ENCODE measurements at regions not wholly inside any gene's neighbourhood (a gene's known extent, or its start where the extent isn't known, plus 50 kb on each side); places are given as distances from the start of the nearest gene placed in this dataset.

DNA sequence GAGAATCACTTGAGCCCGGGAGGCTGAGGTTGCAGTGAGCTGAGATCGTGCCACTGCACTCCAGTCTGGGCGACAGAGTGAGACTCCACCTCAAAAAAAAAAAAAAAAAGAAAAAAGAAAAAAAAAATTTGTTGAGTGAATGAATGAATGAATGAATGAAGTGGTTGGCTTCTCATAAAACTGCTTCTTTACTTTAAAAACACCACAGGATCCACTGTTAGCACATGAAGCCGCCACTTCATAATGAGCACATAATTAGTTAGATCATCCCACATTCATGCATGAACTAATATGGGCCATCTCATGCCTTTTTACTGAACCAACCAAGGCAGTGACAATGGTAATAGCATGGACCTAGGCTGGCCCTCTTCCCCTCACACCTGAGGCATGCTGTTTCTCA, 135.0 kb upstream of the XYLT1 start:
- H3K27me3 Mint-ChIP-seq = peaks cover 19% of the 10 kb centered on the region
- no peak for DNase-seq
- no peak overlapping the region for H3K4me3 Mint-ChIP-seq
- H3K4me1 Mint-ChIP-seq (ENCODE audit: low read depth) = peaks cover 24% of the 10 kb centered on the region
- no peak overlapping the region for H3K27ac Mint-ChIP-seq
- H3K36me3 Mint-ChIP-seq (ENCODE audit: low read depth) = no peaks in the 10 kb centered on the region
- H3K9me3 Mint-ChIP-seq = no peaks in the 10 kb centered on the region

DNA sequence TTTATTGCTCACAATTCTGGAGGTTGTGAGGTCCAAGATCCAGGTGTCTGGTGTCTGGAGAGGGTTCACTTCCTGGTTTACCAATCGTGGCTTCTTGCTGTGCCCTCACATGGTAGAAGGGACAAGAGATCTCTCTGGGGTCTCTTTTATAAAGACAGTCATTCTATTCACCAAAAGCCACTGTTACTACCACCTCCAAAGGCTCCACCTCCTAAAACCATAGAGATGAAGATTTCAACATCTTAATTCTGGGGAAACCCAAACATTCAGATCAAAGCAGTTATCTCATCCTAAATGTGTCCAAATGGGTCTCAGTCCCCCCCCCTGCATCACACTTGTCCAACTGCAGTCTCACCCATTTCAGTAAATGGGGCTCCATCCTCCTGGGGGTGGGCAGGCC, 132.9 kb upstream of the XYLT1 start:
- DNase-seq = no peak
- H3K36me3 Mint-ChIP-seq (ENCODE audit: low read depth) = no peaks in the 10 kb centered on the region
- H3K27me3 Mint-ChIP-seq = peaks cover 19% of the 10 kb centered on the region
- peaks cover 6% of the 10 kb centered on the region for H3K9me3 Mint-ChIP-seq
- H3K4me3 Mint-ChIP-seq = no peak overlapping the region
- peaks cover 24% of the 10 kb centered on the region for H3K4me1 Mint-ChIP-seq (ENCODE audit: low read depth)
- H3K27ac Mint-ChIP-seq = no peak overlapping the region

DNA sequence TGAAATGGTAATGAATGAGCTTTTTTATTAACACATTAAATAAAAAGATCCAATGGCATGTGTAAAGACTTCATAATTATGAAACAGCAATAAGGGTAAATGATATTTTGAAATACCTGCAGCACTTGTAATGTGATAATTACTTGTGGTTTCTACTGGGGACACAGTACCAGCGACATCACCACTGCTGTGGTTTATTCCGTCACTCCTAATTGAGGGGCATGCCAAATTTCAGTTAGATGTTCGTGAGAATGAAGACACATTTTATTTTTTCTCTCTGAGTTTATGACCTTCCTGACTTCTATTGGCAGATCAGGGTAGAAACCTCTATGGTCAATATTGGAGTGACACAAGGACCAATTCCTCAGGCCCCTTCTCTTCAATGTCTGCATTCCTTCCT, 131.9 kb upstream of the XYLT1 start:
- peaks cover 15% of the 10 kb centered on the region for H3K9me3 Mint-ChIP-seq
- no peak for DNase-seq
- H3K27me3 Mint-ChIP-seq = peaks cover 22% of the 10 kb centered on the region
- H3K36me3 Mint-ChIP-seq (ENCODE audit: low read depth) = peaks cover 3% of the 10 kb centered on the region
- H3K4me3 Mint-ChIP-seq = no peak overlapping the region
- H3K27ac Mint-ChIP-seq = no peak overlapping the region
- H3K4me1 Mint-ChIP-seq (ENCODE audit: low read depth) = peaks cover 21% of the 10 kb centered on the region

DNA sequence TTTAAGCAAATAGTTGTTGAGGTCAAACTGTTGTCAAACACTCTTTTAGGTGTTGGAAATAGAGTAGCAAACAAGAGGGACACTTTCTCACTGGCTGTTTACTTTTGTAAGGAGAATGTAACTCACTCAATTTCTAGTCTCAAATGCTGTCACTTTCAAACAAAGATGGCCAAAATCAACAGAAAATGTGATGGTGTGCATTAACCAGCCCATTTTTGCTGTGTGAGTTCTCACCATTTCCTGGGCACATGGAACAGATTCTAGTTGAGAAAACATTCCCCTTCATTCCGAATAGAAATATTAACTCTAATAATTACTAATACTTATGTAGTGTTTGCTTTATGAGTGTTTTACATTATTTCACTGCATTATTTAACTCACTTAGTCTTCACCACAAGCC, 128.2 kb upstream of the XYLT1 start:
- peaks cover 20% of the 10 kb centered on the region for H3K27me3 Mint-ChIP-seq
- H3K4me3 Mint-ChIP-seq = no peak overlapping the region
- peaks cover 15% of the 10 kb centered on the region for H3K9me3 Mint-ChIP-seq
- no peak for DNase-seq
- peaks cover 4% of the 10 kb centered on the region for H3K4me1 Mint-ChIP-seq (ENCODE audit: low read depth)
- H3K27ac Mint-ChIP-seq = no peak overlapping the region
- H3K36me3 Mint-ChIP-seq (ENCODE audit: low read depth) = peaks cover 3% of the 10 kb centered on the region

DNA sequence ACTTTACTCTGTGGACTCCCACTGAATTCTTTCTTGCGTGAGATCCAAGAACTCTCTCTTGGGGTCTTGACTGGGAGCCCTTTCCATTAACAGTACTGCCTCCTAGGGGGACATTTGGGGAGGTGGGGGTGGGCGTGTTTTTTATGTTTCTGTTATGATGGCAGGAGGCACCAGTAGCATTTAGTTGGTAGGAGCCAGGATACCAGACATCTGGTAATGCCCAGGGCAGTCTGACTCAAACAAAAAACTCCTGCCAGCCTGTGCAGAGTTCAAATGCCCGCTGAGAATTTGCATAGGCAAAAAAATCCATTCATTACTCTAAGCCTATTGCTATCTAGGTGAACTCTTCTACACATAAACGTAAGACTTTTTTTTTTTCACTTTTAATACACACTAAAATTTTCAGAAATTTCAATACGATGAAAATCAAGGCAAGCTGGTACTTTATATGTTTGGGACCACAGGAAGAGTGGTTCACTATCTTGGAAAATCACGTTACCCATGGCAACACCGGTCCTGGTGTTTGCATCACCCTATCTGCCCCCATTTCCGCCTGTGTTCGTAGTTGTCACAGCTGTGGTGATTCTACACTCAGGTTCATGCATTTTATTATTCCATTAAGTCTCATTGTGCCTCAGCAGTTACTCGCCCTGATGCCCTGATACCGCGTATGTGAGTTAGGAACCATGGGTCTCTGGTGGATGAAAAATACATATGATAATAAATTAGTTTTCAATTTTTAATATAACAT, 121.1 kb upstream of the XYLT1 start:
- peak overlapping the region; percentile 18 for H3K4me3 Mint-ChIP-seq

DNA sequence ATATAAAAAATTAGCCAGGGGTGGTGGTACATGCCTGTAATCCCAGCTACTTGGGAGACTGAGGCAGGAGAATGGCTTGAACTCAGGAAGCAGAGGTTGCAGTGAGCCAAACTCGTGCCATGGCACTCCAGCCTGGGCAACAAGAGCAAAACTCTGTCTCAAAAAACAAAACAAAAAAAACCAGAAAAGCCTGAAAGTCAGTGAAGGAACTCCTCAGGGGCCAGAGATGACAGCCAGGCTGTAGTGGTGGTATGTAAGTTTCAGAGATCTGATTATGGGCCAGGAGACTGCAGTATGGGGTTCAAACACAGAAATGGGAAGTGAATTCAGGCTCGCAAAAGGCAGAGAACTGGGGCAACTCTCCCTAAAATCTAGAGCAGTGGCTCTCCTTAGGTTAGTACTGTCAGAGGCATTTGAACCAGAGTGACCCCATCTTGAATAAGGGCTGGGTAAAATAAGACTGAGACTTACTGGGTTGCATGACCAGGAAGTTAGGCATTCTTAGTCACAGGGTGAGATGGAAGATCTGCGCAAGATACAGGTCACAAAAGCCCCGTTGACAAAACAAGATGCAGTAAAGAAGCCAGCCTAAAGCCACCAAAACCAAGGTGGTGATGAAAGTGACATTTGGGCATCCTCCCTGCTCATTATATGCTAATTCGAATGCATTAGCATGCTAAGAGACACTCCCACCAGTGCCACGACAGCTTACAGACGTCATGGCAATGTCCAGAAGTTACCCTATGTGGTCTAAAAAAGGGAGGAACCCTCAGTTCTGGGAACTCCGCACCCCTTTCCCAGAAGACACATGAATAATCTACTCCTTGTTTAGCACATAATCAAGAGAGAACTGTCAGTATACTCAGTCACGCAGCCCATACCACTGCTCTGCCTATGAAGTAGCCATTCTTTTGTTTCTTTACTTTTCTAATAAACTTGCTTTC, 120.2 kb upstream of the XYLT1 start:
- H3K4me1 Mint-ChIP-seq (ENCODE audit: low read depth) = peaks cover 21% of the 10 kb centered on the region
- H3K27ac Mint-ChIP-seq = peak overlapping the region; percentile 94
- DNase-seq = peak; percentile 48
- H3K27me3 Mint-ChIP-seq = peaks cover 23% of the 10 kb centered on the region
- peak overlapping the region; percentile 18 for H3K4me3 Mint-ChIP-seq
- H3K36me3 Mint-ChIP-seq (ENCODE audit: low read depth) = no peaks in the 10 kb centered on the region
- H3K9me3 Mint-ChIP-seq = peaks cover 7% of the 10 kb centered on the region

More for the DNA sequence above, 121.1 kb upstream of the XYLT1 start:
- no peak for DNase-seq
- Mint-ChIP-seq H3K27ac (peak overlapping the region; percentile 94), H3K27me3 (peaks cover 25% of the 10 kb centered on the region), H3K4me1 (ENCODE audit: low read depth) (peaks cover 21% of the 10 kb centered on the region), H3K36me3 (ENCODE audit: low read depth) (no peaks in the 10 kb centered on the region), H3K9me3 (peaks cover 6% of the 10 kb centered on the region)

DNA sequence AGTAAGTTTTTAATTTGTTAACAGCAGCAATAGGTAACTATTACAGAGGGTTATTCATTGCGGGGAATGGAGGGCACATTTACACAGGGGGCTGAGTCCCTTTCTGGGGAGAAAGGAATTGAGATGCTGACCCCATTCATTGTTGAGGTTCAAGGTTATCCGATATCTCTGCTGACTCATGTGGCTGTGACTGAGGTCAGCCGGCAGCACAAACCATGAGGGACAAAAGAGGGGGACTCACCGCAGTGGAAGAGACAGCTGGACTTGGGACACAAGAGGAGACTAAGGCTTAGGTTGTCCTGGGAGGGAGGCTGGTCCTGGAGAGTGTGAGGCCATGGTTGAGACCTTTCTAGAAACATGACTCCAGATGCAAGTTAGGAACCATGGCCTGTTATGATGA, 119.1 kb upstream of the XYLT1 start:
- no peak for DNase-seq
- Mint-ChIP-seq H3K27ac (peak overlapping the region; percentile 42), H3K27me3 (peaks cover 23% of the 10 kb centered on the region), H3K4me3 (no peak overlapping the region), H3K9me3 (peaks cover 11% of the 10 kb centered on the region), H3K36me3 (ENCODE audit: low read depth) (no peaks in the 10 kb centered on the region), H3K4me1 (ENCODE audit: low read depth) (peaks cover 21% of the 10 kb centered on the region)

DNA sequence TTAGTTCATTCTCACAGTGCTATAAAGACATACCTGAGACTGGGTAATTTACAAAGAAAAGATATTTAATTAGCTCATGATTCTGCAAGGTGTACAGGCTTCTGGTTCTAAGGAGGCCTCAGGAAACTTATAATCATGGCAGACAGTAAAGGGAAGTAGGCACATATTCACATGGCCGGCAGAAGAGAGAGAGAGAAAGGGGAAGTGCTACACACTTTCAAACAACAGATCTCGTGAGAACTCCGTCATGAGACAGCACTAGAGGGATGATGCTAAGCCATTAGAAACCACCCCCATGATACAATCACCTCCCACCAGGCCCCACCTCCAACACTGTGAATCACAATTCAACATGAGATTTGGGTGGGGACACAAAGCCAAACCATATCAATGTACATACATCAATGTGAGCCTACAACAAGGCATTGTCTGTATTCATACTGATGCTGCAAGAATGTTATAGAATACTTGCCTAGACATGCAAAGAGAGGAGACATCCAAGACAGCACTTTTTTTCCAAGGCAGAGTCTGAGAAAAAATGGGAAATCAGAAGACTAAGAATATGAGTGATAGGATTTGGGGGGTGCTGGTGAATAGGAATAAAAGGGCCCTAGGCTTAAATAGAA, 114.8 kb upstream of the XYLT1 start:
- DNase-seq = no peak
- Mint-ChIP-seq H3K36me3 (ENCODE audit: low read depth) (no peaks in the 10 kb centered on the region), H3K4me3 (no peak overlapping the region), H3K4me1 (ENCODE audit: low read depth) (peaks cover 11% of the 10 kb centered on the region), H3K9me3 (peaks cover 16% of the 10 kb centered on the region), H3K27ac (no peak overlapping the region), H3K27me3 (peaks cover 27% of the 10 kb centered on the region)

DNA sequence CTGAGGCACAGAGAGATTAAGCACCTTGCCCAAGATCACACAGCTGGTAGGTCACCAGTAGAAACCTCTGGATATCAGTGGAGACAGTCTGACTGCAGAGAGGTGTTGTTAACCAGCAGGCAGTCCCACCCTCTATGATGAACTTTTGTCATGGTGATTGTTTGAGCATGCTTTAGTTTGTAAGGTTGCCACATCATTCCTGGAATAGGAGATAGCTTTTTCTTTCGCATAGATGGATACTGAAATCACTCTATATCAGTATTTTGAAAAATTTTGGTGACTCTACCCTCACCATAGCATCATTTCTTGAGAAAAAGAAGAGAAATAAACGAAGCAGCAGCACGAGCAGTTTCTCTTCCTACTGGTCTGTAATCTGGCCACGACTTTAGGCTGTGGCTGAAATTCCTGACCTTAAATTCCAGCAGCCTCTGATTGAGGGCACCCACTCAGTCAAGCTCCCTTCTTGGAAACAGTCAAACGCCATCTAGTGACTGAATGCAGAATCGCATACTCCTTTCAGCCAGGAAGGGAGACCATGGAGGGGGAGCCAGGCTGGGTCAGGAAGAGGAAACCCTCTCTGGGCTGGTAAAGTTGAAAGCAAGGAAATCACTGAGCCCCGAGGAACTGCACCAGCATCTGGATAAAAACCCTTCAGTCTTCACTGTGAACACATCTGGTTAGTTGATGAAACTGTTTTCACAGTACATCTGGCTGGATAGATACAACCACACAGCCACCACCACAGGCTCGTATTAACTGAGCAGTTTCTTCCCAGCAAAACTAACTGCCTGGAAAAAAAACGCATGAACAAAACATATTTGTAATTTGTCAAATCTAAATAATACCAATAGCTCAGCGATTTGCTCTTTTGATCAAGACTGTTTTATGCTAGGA, 108.5 kb upstream of the XYLT1 start:
- H3K27me3 Mint-ChIP-seq = peaks cover 6% of the 10 kb centered on the region
- DNase-seq = peak; percentile 47
- peaks cover 5% of the 10 kb centered on the region for H3K9me3 Mint-ChIP-seq
- no peak overlapping the region for H3K4me3 Mint-ChIP-seq
- no peak overlapping the region for H3K27ac Mint-ChIP-seq
- no peaks in the 10 kb centered on the region for H3K36me3 Mint-ChIP-seq (ENCODE audit: low read depth)
- H3K4me1 Mint-ChIP-seq (ENCODE audit: low read depth) = no peaks in the 10 kb centered on the region

DNA sequence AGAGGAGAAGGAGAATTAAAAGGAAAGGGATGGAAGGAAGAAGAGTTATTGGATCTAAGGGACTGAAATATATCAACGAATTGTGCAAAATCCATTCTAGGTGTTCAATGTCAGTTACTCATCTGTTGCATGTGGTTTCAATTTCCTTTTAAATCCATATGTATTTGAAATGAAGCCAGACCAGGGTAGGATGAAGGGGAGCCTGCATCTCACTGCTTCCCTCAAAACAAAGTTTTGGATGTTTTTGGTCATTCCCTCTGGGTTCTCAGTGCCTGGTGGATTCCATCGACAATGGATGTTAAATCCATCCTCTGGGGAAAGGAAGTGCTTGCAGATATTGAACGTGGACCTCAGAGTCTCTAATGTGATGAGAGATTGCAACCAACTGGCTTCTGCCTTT, 103.5 kb upstream of the XYLT1 start:
- no peak overlapping the region for H3K27ac Mint-ChIP-seq
- no peaks in the 10 kb centered on the region for H3K9me3 Mint-ChIP-seq
- DNase-seq = no peak
- H3K4me1 Mint-ChIP-seq (ENCODE audit: low read depth) = no peaks in the 10 kb centered on the region
- H3K36me3 Mint-ChIP-seq (ENCODE audit: low read depth) = no peaks in the 10 kb centered on the region
- no peak overlapping the region for H3K4me3 Mint-ChIP-seq
- peaks cover 3% of the 10 kb centered on the region for H3K27me3 Mint-ChIP-seq

DNA sequence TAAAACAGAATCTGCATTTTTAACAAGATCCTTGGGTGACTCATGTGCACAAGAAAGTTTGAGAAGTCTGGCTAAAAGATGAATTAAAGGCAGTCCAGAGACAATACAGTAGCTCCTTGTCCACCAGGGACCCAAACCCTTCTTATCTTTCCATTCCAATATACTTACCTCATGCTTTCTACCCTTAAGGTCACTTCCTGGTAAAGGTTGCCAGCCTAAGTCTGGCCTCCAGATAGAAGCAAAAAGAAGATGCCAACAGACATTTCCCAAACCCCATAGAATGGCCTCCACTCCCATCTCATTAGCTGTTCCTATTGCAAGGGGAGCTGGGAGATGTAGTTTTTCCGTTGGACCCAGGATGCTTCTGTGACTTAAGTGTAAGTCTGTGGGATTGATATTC, 101.4 kb upstream of the XYLT1 start:
- Mint-ChIP-seq H3K9me3 (no peaks in the 10 kb centered on the region), H3K4me3 (no peak overlapping the region), H3K4me1 (ENCODE audit: low read depth) (no peaks in the 10 kb centered on the region), H3K27me3 (peaks cover 3% of the 10 kb centered on the region), H3K27ac (no peak overlapping the region), H3K36me3 (ENCODE audit: low read depth) (no peaks in the 10 kb centered on the region)
- no peak for DNase-seq

DNA sequence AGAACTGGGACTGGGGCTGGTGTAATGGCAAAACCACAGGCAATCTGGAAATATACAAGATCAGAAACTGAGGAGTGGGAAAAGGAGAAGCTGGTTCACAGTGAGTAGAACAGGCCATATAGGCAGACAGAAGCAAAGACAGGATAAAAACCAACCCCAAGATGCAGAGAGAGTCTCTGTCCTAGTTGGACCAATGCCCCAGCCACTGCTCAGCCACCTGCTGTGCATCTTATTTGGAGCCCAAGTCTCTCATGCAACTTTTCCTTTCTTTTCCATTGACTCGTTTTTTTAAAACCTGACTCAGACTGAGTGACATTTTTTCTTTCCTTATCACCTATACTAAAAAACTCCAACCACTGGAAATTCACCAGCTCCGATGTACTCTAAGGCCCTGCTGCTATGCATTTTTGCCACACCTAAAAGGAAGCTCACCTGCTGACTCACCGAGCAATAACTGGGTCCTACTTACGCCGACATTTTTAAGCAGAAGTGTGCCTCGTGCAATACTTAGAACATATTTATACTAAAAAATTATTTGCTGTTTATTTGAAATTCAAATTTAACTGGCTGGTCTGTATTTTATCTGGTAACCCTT, 100.8 kb upstream of the XYLT1 start:
- no peak for DNase-seq
- Mint-ChIP-seq H3K4me1 (ENCODE audit: low read depth) (no peaks in the 10 kb centered on the region), H3K27me3 (peaks cover 3% of the 10 kb centered on the region), H3K4me3 (no peak overlapping the region), H3K9me3 (no peaks in the 10 kb centered on the region), H3K27ac (no peak overlapping the region), H3K36me3 (ENCODE audit: low read depth) (no peaks in the 10 kb centered on the region)

DNA sequence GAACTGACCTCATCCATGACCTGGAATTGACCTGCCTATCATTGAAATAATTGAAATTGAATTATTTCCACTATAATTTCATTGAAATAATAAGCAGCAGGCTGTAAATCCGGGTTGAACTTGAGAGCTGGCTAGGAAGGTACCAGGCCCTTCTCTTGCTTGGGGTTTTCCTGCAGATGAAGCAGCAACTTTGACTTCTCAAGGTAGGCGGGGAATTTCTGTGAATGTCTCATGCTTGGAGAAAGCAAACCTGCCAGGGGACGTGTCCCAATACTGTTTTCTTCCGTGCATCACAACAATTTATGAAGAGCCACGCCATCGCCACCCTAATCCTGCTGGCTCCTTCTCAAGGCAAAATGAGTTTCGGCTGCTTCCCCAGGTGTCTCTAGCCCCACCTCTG, 97.5 kb upstream of the XYLT1 start:
- no peak for DNase-seq
- Mint-ChIP-seq H3K27ac (no peak overlapping the region), H3K4me1 (ENCODE audit: low read depth) (no peaks in the 10 kb centered on the region), H3K4me3 (no peak overlapping the region), H3K27me3 (peaks cover 3% of the 10 kb centered on the region), H3K36me3 (ENCODE audit: low read depth) (no peaks in the 10 kb centered on the region), H3K9me3 (no peaks in the 10 kb centered on the region)

DNA sequence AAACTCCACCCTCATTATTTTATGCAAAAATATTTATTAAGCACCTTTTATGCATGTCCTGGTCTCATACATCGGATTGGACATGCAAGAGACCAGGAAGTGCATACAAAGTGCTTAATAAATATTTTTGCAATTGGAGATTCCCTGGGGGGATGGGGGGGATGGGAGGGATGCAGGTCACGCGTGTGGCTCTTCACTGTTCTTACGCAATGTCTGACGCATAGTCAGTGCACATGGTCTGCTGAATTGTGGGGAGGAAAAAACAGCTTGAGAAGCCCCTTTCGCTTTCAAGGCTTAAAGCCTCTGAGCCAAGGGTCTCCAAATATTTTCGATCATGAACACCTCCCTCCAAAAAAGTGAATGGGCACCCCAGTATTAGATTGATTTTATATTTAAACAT, 96.7 kb upstream of the XYLT1 start:
- Mint-ChIP-seq H3K27ac (no peak overlapping the region), H3K9me3 (no peaks in the 10 kb centered on the region), H3K27me3 (peaks cover 7% of the 10 kb centered on the region), H3K4me3 (no peak overlapping the region), H3K36me3 (ENCODE audit: low read depth) (no peaks in the 10 kb centered on the region), H3K4me1 (ENCODE audit: low read depth) (no peaks in the 10 kb centered on the region)
- DNase-seq = no peak
